Erythroblast (primary cell): ENCODE measurements at regions not wholly inside any gene's neighbourhood (a gene's known extent, or its start where the extent isn't known, plus 50 kb on each side); places are given as distances from the start of the nearest gene placed in this dataset.

Source experiments
- DNase-seq, 2 experiments: peaks; one replicate each; lab custom pipeline; 2025; lab: John Stamatoyannopoulos, UW
- GATA1 ChIP-seq: IDR thresholded peaks from 2 replicates; pipeline ENCODE4 v1.6.1; 2011; ENCODE audit warnings: low read depth, mild to moderate bottlenecking, control low read depth, low read length, moderate library complexity
- POLR2A ChIP-seq: IDR thresholded peaks from 2 replicates; pipeline ENCODE4 v1.6.1; 2011; ENCODE audit warnings: mild to moderate bottlenecking, low read length

DNA sequence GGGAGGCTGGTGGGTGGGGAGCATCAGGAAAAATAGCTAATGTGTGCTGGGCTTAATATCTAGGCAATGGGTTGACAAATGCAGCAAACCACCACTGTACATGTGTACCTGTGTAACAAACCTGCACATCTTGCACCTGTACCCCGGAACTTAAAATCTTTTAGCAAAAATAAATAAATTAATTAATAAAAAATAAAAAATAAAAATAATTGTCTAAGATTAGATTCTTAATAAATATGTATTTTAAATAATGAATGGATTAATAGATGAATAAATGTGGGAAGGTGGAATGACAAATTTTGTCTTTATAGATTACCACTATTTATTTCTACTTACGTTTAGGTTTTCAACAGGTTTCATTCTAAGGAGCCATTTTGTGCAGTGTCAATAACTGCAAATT, 563.5 kb upstream of the B3GALT2 start:
- TF ChIP-seq GATA1 (no peak), POLR2A (no peak)
- no peak for DNase-seq

- no peak for DNase-seq
- TF ChIP-seq POLR2A (no peak), GATA1 (no peak)
Measured at GRCh38 chr1:193747579-193747978, 561.2 kb upstream of the B3GALT2 start.

DNA sequence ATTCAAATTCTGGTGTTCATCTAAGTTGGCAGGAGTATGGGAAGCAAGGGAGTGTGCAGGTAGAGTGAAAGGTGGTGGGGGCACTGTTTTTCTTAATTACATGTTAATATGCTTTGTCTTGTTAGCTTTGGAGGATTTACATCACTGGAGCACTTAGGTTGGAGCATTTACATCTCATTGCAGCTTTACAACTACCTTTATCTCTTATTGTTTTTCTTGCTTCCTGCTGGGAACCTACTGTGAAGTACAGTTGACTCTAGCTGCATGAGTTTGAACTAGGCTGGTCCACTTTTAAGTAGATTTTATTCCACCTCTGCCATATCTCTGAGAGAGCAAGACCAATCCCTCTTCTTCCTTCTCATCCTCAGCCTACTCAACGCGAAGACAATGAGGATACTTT, 554.8 kb upstream of the B3GALT2 start:
- TF ChIP-seq GATA1 (no peak), POLR2A (no peak)
- DNase-seq: no peak

- no peak for DNase-seq
- TF ChIP-seq POLR2A: no peak
- TF ChIP-seq GATA1: no peak
Measured at GRCh38 chr1:193740762-193741161, 554.3 kb upstream of the B3GALT2 start.

- DNase-seq: no peak
Measured at GRCh38 chr1:193736507-193736906, 550.1 kb upstream of the B3GALT2 start.

GRCh38 chr1:193733674-193734073, 547.3 kb upstream of the B3GALT2 start:
- TF ChIP-seq GATA1 (no peak), POLR2A (no peak)
- DNase-seq: no peak

More at GRCh38 chr1:193736507-193736906, 550.1 kb upstream of the B3GALT2 start:
- TF ChIP-seq GATA1: no peak
- TF ChIP-seq POLR2A: no peak

DNA sequence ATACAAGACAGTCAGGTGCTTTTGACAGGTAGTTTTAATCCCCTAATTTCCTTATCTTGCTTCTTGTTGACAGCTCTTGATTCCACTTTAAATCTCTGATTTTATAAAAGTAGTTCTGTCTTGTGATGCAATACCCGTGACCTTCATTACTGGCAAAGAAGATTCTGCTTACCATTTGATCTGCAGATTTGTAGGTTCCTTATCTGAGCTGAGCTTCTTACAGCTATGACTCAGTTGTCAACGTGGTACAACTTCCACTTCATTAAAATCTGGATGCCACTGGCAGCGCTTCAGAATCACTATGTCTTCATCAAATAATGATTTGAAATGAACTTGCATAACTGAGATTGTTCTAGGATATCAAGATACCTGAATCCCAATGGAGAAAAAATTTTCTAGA, 543.6 kb upstream of the B3GALT2 start:
- DNase-seq: peak; percentile 20 to 27
- no peak for TF ChIP-seq POLR2A
- TF ChIP-seq GATA1: no peak

GRCh38 chr1:193729429-193729828, 543.0 kb upstream of the B3GALT2 start:
- TF ChIP-seq GATA1 (no peak), POLR2A (no peak)
- peak; percentile 29 to 42 for DNase-seq

- no peak for TF ChIP-seq GATA1
- TF ChIP-seq POLR2A: no peak
- DNase-seq: no peak
Measured at GRCh38 chr1:193727850-193728249, 541.4 kb upstream of the B3GALT2 start.

- no peak for TF ChIP-seq GATA1
- TF ChIP-seq POLR2A: no peak
- no peak for DNase-seq
Measured at GRCh38 chr1:193726722-193727121, 540.3 kb upstream of the B3GALT2 start.

GRCh38 chr1:193712392-193712791, 526.0 kb upstream of the B3GALT2 start:
- DNase-seq: no peak
- TF ChIP-seq POLR2A: no peak
- TF ChIP-seq GATA1: no peak

- no peak for DNase-seq
Measured at GRCh38 chr1:193709607-193710006, 523.2 kb upstream of the B3GALT2 start.

GRCh38 chr1:193707271-193708021, 521.0 kb upstream of the B3GALT2 start:
- no peak for DNase-seq
- TF ChIP-seq POLR2A: no peak
- TF ChIP-seq GATA1: no peak

More at GRCh38 chr1:193709607-193710006, 523.2 kb upstream of the B3GALT2 start:
- TF ChIP-seq POLR2A (no peak), GATA1 (no peak)

DNA sequence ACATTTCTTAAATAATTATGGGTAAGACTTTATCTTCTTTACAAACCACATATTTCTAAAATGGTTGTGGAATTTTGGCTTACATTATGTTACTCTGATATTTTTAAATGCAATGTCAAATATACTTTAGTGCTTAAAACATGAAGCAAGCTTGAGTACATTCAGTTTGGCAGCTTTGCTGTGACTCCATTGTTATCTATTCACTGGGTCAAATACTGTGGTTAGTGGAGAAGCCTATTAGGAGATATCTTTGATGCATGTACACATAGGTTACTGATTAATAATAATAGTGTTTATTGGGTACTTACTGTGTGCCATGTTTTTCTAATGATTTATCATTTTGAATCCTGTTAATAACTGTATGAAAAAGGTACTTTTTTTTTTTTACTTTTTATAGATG, 520.4 kb upstream of the B3GALT2 start:
- TF ChIP-seq GATA1: no peak
- TF ChIP-seq POLR2A: no peak
- DNase-seq: no peak

- TF ChIP-seq POLR2A: no peak
- TF ChIP-seq GATA1: no peak
- DNase-seq: no peak
Measured at GRCh38 chr1:193705554-193705981, 519.2 kb upstream of the B3GALT2 start.

- no peak for DNase-seq
- no peak for TF ChIP-seq POLR2A
- no peak for TF ChIP-seq GATA1
Measured at GRCh38 chr1:193703655-193704054, 517.2 kb upstream of the B3GALT2 start.
